Parathyroid adenoma (tissue), 2 donors: ENCODE measurements at regions not wholly inside any gene's neighbourhood (a gene's known extent, or its start where the extent isn't known, plus 50 kb on each side); places are given as distances from the start of the nearest gene placed in this dataset.

Experiments used
- H2AFZ ChIP-seq: fragments of 300-600 bp; sonication (generic); one replicate; pipeline ENCODE4 v1.7.0; 2017; ENCODE audit warnings: antibody characterized with exemption, mild to moderate bottlenecking
- H3K27ac ChIP-seq: fragments of 300-600 bp; sonication (generic); one replicate; pipeline ENCODE4 v1.7.0; 2017
- H3K27me3 ChIP-seq: fragments of 300-600 bp; sonication (generic); one replicate; pipeline ENCODE4 v1.7.0; 2017; ENCODE audit warnings: low read length; ENCODE audit not compliant: control insufficient read depth, insufficient read depth
- H3K36me3 ChIP-seq: fragments of 300-600 bp; sonication (generic); one replicate; pipeline ENCODE4 v1.7.0; 2017; ENCODE audit warnings: low read length; ENCODE audit not compliant: control insufficient read depth, insufficient read depth
- H3K4me1 ChIP-seq: fragments of 300-600 bp; sonication (generic); one replicate; pipeline ENCODE4 v1.7.0; 2017; ENCODE audit warnings: control low read depth
- H3K4me2 ChIP-seq: fragments of 300-600 bp; sonication (generic); one replicate; pipeline ENCODE4 v1.7.0; 2017; ENCODE audit warnings: low read length
- H3K4me3 ChIP-seq: fragments of 300-600 bp; sonication (generic); one replicate; pipeline ENCODE4 v1.7.0; 2017; ENCODE audit warnings: low read depth, low read length
- H3K79me2 ChIP-seq: fragments of 300-600 bp; sonication (generic); one replicate; pipeline ENCODE4 v1.7.0; 2017; ENCODE audit warnings: control low read depth
- H3K9ac ChIP-seq: fragments of 300-600 bp; sonication (generic); one replicate; pipeline ENCODE4 v1.7.0; 2017; ENCODE audit warnings: mild to moderate bottlenecking
- H3K9me3 ChIP-seq: fragments of 300-600 bp; sonication (generic); one replicate; pipeline ENCODE4 v1.7.0; 2017; ENCODE audit warnings: low read length; ENCODE audit not compliant: control insufficient read depth
- CTCF ChIP-seq: fragments of 300-600 bp; sonication (generic); IDR thresholded peaks from one replicate; pipeline ENCODE4 v1.7.0; 2017; ENCODE audit warnings: antibody characterized with exemption, mild to moderate bottlenecking
- donor health status: primary hyperparathyroidism.

- Histone ChIP-seq H3K27me3 (no peaks in the 10 kb centered on the region), H2AFZ (no peak overlapping the region), H3K9me3 (no peaks in the 10 kb centered on the region), H3K27ac (no peak overlapping the region), H3K79me2 (no peaks in the 10 kb centered on the region), H3K36me3 (no peaks in the 10 kb centered on the region), H3K4me1 (no peaks in the 10 kb centered on the region), H3K4me2 (no peak overlapping the region), H3K9ac (no peak overlapping the region), H3K4me3 (no peak overlapping the region)
- TF ChIP-seq CTCF: no peak
These were observed 140.6 kb upstream of the MOCS2 start for GRCh38 chr5:53250201-53250550.

GRCh38 chr5:53253421-53253871 lies 143.9 kb upstream of the MOCS2 start:
- no peak overlapping the region for H3K4me2 ChIP-seq
- no peaks in the 10 kb centered on the region for H3K79me2 ChIP-seq
- no peak for TF ChIP-seq CTCF
- H3K36me3 ChIP-seq: no peaks in the 10 kb centered on the region
- no peak overlapping the region for H3K27ac ChIP-seq
- H3K9ac ChIP-seq: no peak overlapping the region
- H3K4me1 ChIP-seq: no peaks in the 10 kb centered on the region
- H3K27me3 ChIP-seq: no peaks in the 10 kb centered on the region
- H2AFZ ChIP-seq: no peak overlapping the region
- no peaks in the 10 kb centered on the region for H3K9me3 ChIP-seq
- no peak overlapping the region for H3K4me3 ChIP-seq

- no peak for TF ChIP-seq CTCF
These were observed 147.2 kb upstream of the MOCS2 start for GRCh38 chr5:53256746-53257145.

GRCh38 chr5:53257806-53258373 lies 148.3 kb upstream of the MOCS2 start:
- H3K79me2 ChIP-seq: no peaks in the 10 kb centered on the region
- no peak overlapping the region for H3K4me2 ChIP-seq
- H3K4me3 ChIP-seq: no peak overlapping the region
- no peak overlapping the region for H2AFZ ChIP-seq
- no peaks in the 10 kb centered on the region for H3K9me3 ChIP-seq
- no peaks in the 10 kb centered on the region for H3K27me3 ChIP-seq
- no peak overlapping the region for H3K27ac ChIP-seq
- no peak for TF ChIP-seq CTCF
- no peaks in the 10 kb centered on the region for H3K4me1 ChIP-seq
- no peaks in the 10 kb centered on the region for H3K36me3 ChIP-seq
- H3K9ac ChIP-seq: no peak overlapping the region

More at GRCh38 chr5:53256746-53257145, 147.2 kb upstream of the MOCS2 start:
- Histone ChIP-seq H2AFZ (no peak overlapping the region), H3K27ac (no peak overlapping the region), H3K9me3 (no peaks in the 10 kb centered on the region), H3K27me3 (no peaks in the 10 kb centered on the region), H3K79me2 (no peaks in the 10 kb centered on the region), H3K4me1 (no peaks in the 10 kb centered on the region), H3K9ac (no peak overlapping the region), H3K4me2 (no peak overlapping the region), H3K4me3 (no peak overlapping the region), H3K36me3 (no peaks in the 10 kb centered on the region)

GRCh38 chr5:53259176-53259575 lies 149.6 kb upstream of the MOCS2 start:
- H3K27ac ChIP-seq: no peak overlapping the region
- H3K79me2 ChIP-seq: no peaks in the 10 kb centered on the region
- no peak overlapping the region for H3K4me3 ChIP-seq
- H3K36me3 ChIP-seq: no peaks in the 10 kb centered on the region
- TF ChIP-seq CTCF: no peak
- H3K9me3 ChIP-seq: no peaks in the 10 kb centered on the region
- no peaks in the 10 kb centered on the region for H3K4me1 ChIP-seq
- no peak overlapping the region for H3K9ac ChIP-seq
- no peak overlapping the region for H3K4me2 ChIP-seq
- H2AFZ ChIP-seq: no peak overlapping the region
- H3K27me3 ChIP-seq: no peaks in the 10 kb centered on the region
